Mucosa of descending colon (tissue), 3 donors: ENCODE measurements at regions not wholly inside any gene's neighbourhood (a gene's known extent, or its start where the extent isn't known, plus 50 kb on each side); places are given as distances from the start of the nearest gene placed in this dataset.
"Not testable (repeated sequence)": the region's sequence is repeated elsewhere in the genome, so short reads cannot be mapped to it uniquely, and the experiment has no call there.

ENCODE experiments used
- ATAC-seq: fragments of 200-7000 bp; cut with Tn5 transposase; one replicate; pipeline ENCODE4 v1.9.1; 2020; ENCODE audit warnings: mild to moderate bottlenecking, moderate library complexity
- DNase-seq, 3 donors: peaks; one replicate each; pipeline ENCODE4 v3.0.0-alpha.2; 2020
- H3K36me3 ChIP-seq: fragments of 200-600 bp; one replicate; pipeline ENCODE4 v1.8.0; 2021; ENCODE audit warnings: low read depth, mild to moderate bottlenecking
- H3K4me1 ChIP-seq: fragments of 200-600 bp; one replicate; pipeline ENCODE4 v1.8.0; 2021; ENCODE audit warnings: low read depth, mild to moderate bottlenecking
- H3K4me3 ChIP-seq: fragments of 200-600 bp; one replicate; pipeline ENCODE4 v1.8.0; 2021; ENCODE audit warnings: mild to moderate bottlenecking
- H3K9me3 ChIP-seq: fragments of 200-600 bp; one replicate; pipeline ENCODE4 v1.8.0; 2021; ENCODE audit warnings: mild to moderate bottlenecking
- CTCF ChIP-seq: fragments of 200-600 bp; IDR thresholded peaks from one replicate; pipeline ENCODE4 v1.8.0; 2022; ENCODE audit warnings: antibody characterized with exemption, mild to moderate bottlenecking
- intact Hi-C, 2 donors: fragments of 100-400 bp; cut with DNase I in 1 of 2; cut with micrococcal nuclease in 1 of 2; formaldehyde crosslinking; loops; one replicate each; pipeline versions ENCODE4 v1.11.0 to v1.11.1; 2022; cut with DNase I, micrococcal nuclease
- donor health status: DM: no; HTN: no; CAD: no; lungs with moderate emphysema.
- donor health status: DM: no; HTN: no; CAD: no.
- donor health status: DM: no; HTN: yes; CAD: no.

GRCh38 chr2:160752475-160753330, 259.1 kb upstream of the RBMS1 start:
- ATAC-seq: no peak
- Histone ChIP-seq H3K4me1 (no peaks in the 10 kb centered on the region), H3K4me3 (no peak overlapping the region), H3K36me3 (no peaks in the 10 kb centered on the region), H3K9me3 (peaks cover 7% of the 10 kb centered on the region)
- DNase-seq: no peak
- intact Hi-C loops: no loop called here
- TF ChIP-seq CTCF: no peak

GRCh38 chr2:160753331-160753654, 259.7 kb upstream of the RBMS1 start:
- no peak for ATAC-seq
- Histone ChIP-seq H3K4me1 (no peaks in the 10 kb centered on the region), H3K36me3 (no peaks in the 10 kb centered on the region), H3K4me3 (no peak overlapping the region), H3K9me3 (peaks cover 7% of the 10 kb centered on the region)
- intact Hi-C loops: no loop called here
- DNase-seq: no peak
- TF ChIP-seq CTCF: no peak

- ATAC-seq (no peak), DNase-seq (no peak)
- Histone ChIP-seq H3K4me3 (no peak overlapping the region), H3K9me3 (peaks cover 7% of the 10 kb centered on the region), H3K4me1 (no peaks in the 10 kb centered on the region), H3K36me3 (no peaks in the 10 kb centered on the region)
- no peak for TF ChIP-seq CTCF
- intact Hi-C loops: no loop called here
These were observed 260.4 kb upstream of the RBMS1 start for GRCh38 chr2:160753960-160754359.

DNA sequence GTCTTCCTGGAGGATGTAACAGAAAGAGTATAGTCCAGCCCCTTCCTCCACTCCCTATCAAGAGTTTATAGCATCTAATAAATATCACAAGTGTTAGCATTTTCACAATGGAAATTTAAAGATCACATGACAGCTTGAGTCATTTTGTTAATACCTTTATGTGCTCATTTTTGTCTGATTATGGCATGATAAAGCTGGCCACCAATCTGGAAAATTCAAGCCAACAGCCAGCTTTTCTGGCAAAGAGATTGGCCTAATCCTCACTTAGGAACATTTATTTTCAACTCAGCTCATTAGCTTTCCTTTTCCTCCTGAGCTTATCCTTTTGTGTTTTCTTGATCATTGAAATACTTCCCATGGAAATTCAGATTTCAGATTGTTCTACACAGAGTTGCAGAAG, 262.9 kb upstream of the RBMS1 start:
- ATAC-seq: no peak
- intact Hi-C loops: no loop called here
- H3K4me1 ChIP-seq: no peaks in the 10 kb centered on the region
- no peaks in the 10 kb centered on the region for H3K36me3 ChIP-seq
- DNase-seq: no peak
- peaks cover 7% of the 10 kb centered on the region for H3K9me3 ChIP-seq
- TF ChIP-seq CTCF: no peak
- no peak overlapping the region for H3K4me3 ChIP-seq

- ATAC-seq, DNase-seq, H3K4me3 ChIP-seq, H3K36me3 ChIP-seq, intact Hi-C loops, H3K4me1 ChIP-seq, H3K9me3 ChIP-seq: not testable (repeated sequence)
These were observed 269.0 kb upstream of the RBMS1 start for GRCh38 chr2:160762493-160763128.

GRCh38 chr2:160783474-160783873, 289.9 kb upstream of the RBMS1 start:
- ATAC-seq: no peak
- TF ChIP-seq CTCF: no peak
- Histone ChIP-seq H3K4me3 (no peak overlapping the region), H3K4me1 (no peaks in the 10 kb centered on the region), H3K9me3 (peaks cover 1% of the 10 kb centered on the region), H3K36me3 (no peaks in the 10 kb centered on the region)
- intact Hi-C loops: no loop called here
- DNase-seq: no peak
